COLO829 (cell line): ENCODE measurements at regions not wholly inside any gene's neighbourhood (a gene's known extent, or its start where the extent isn't known, plus 50 kb on each side); places are given as distances from the start of the nearest gene placed in this dataset.
A peak's percentile ranks its signal among the peaks of the same experiment; 100 is the strongest.
"Not testable (repeated sequence)": the region's sequence is repeated elsewhere in the genome, so short reads cannot be mapped to it uniquely, and the experiment has no call there.

Experiments
- DNase-seq: peaks from one replicate; pipeline ENCODE4 v3.0.0; 2012; ENCODE audit warnings: low spot score

- no peak for DNase-seq
Observed at GRCh38 chr9:30010691-30011090, 2373.8 kb upstream of the ACO1 start.

- DNase-seq: no peak
Observed at GRCh38 chr9:30012622-30013021, 2371.8 kb upstream of the ACO1 start.

DNA sequence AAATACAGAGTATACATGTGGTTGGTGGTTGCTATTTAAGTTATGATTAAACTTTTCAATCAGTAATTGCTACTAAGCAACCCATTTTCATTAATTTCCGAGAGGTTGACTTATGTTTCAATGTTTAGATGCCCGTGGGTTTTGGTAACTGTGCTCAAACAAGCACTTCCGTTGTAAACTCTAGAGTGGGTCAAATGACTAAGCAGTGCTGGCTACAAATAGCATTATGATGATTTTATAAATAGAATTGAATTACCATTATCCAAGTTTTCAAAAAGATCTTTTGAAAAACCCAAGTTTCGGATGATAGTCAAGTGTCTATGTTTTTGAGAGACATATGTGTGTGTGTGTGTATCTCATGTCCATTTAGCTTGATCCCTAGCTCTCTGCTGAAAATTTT, 2369.4 kb upstream of the ACO1 start:
- peak; percentile 1 for DNase-seq

DNA sequence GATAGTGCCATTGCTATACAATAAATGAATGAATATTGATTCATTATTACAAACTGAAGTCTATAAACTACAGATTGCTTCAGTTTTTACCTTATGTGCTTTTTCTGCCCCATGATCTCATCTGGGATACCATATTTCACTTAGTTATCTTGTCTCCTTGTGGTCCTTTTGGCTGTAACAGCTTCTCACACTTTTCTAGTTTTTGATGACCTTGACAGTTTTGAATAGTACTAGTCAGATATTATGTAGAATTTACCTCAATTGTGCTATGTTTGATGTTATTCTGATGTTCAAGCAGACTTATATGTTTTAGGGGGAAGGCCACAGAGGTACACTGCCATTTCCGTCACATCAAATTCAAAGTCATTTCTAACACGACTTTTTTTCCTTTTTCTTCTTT, 2364.3 kb upstream of the ACO1 start:
- no peak for DNase-seq

- no peak for DNase-seq
Observed at GRCh38 chr9:30035761-30036160, 2348.7 kb upstream of the ACO1 start.

DNA sequence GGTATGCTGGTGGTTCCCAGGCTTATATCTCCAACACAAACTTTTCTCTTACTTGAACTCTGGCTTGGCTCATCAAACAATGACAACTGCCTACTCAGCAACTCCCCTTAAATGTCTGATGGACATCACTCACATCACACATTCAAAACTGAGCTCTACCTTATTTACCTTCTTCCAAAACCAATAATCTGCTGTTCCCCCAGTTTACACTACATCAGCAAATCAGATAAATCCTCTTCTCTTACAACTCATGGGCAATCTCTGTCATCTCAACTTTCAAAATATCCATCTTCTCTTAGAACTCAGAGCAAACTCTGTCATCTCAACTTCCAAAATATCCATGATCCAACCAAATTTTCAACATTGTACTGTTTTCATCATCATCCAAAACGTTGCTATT, 2347.9 kb upstream of the ACO1 start:
- no peak for DNase-seq

DNA sequence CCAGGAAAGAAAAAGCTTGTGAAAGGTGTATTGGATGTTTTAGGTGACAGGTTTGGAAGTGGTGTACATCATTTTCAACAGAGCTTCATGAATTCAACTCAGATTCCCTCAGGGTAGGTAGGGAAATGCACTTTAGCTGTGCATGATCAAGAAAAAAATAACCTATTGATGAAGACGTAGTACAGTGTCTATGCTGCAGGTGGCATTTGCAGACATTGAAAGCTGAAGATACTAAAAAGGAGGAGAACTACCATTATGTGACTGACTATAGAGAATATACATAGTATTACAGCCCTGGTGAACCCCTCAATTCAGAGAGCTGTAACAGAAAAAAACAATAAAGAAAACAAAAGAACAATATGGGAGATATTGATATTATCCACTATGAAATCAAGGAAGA, 2344.7 kb upstream of the ACO1 start:
- no peak for DNase-seq

DNA sequence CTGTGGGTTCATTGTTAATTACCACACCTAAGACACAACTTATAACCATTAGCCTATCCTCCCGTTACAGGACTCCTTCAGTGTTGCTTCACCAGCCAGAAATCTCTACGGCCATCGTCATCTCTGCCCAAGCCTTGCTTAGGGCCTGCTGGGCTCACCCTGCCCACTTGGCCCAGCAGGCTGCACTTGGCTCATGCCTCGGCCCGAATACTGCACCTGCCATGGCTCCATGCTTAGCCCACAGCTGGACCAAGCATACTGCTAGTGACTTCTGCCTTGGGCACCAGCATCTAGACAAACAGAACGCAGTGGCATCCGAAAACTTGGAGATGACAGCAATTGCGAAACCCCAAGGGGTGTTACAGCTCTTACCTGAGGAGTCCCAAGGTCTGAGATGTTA, 2336.0 kb upstream of the ACO1 start:
- DNase-seq: no peak

DNA sequence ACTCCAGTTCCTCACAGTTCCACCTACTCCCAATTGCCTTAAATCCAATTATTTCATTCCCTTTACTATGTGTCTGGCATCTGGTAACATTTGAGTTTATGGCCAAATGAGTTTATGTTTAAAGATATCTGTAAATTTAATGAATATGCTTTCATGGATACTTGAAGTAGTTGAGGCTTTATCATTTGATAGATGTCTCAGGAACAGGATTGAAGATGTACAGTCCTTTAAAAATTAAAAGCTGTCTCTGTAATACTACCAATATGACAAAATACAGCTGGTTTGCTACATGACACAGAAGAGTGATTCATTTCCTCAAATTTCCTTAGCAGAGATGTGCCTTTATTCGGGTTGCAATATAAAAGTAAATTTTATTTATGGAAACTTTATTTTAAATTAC, 2326.0 kb upstream of the ACO1 start:
- DNase-seq: no peak

GRCh38 chr9:30060976-30061375, 2323.5 kb upstream of the ACO1 start:
- DNase-seq: no peak

GRCh38 chr9:30065888-30066287, 2318.6 kb upstream of the ACO1 start:
- DNase-seq: no peak

GRCh38 chr9:30069236-30069635, 2315.2 kb upstream of the ACO1 start:
- DNase-seq: not testable (repeated sequence)

DNA sequence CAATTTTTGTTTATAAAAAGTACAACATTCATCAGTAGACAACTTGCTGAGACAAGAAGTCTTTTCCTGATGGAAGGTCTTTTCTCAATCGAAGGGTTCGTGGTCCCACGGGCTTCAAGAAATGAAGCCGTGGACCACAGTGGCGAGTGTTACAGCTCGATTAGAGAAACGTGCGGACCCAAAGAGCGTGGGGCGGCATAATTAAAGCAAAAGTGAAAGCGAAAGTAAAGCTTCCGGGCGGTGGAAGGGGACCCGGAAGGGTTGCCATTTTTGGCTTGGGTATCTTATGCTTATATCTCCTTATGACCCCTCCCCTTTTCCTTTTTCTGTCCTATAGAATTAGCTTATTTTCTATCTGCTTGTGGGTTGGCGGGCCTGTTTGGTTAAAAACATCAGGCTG, 2309.4 kb upstream of the ACO1 start:
- no peak for DNase-seq

DNA sequence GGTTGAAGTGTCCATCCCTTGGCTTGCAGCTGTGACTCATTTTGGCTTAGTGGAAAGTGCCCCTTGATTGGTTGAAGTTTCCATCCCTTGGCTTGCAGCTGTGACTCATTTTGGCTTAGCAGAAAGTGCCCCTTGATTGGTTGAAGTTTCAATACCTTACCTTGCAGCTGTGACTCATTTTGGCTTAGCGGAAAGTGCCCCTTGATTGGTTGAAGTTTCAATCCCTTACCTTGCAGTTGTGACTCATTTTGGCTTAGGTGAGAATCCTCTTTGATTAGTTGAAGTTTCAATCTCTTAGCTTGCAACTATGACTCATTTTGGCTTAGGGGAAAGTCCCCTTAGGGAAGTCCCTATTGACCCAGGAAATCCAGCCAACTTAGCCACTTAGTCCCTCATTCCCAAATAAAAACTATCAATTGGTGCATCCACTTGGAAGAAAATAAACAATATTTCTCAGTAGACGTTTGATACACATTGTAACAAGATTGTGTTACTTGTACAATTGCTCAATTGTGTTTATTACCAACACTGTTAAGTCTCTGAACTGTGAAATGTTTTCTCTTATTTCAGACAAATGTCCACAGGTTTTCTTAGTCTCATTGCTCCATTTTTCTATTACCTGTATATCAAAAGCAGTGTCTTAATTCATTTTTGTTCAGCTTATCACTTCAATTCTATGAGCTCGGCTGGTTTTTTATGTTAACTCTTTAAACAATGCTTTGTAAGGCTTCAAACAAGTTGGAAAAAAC, 2308.8 kb upstream of the ACO1 start:
- no peak for DNase-seq

GRCh38 chr9:30078195-30078594, 2306.2 kb upstream of the ACO1 start:
- no peak for DNase-seq

GRCh38 chr9:30089428-30089827, 2295.0 kb upstream of the ACO1 start:
- DNase-seq: no peak

GRCh38 chr9:30103647-30104394, 2280.6 kb upstream of the ACO1 start:
- no peak for DNase-seq

DNA sequence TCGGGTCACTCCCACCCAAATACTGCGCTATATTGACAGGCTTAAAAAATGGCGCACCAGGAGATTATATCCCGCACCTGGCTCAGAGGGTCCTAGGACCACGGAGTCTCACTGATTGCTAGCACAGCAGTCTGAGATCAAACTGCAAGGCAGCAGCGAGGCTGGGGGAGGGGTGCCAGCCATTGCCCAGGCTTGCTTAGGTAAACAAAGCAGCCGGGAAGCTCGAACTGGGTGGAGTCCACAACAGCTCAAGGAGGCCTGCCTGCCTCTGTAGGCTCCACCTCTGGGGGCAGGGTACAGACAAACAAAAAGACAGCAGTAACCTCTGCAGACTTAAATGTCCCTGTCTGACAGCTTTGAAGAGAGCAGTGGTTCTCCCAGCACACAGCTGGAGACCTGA, 2277.3 kb upstream of the ACO1 start:
- DNase-seq: not testable (repeated sequence)

GRCh38 chr9:30116673-30117217, 2267.7 kb upstream of the ACO1 start:
- DNase-seq: no peak

DNA sequence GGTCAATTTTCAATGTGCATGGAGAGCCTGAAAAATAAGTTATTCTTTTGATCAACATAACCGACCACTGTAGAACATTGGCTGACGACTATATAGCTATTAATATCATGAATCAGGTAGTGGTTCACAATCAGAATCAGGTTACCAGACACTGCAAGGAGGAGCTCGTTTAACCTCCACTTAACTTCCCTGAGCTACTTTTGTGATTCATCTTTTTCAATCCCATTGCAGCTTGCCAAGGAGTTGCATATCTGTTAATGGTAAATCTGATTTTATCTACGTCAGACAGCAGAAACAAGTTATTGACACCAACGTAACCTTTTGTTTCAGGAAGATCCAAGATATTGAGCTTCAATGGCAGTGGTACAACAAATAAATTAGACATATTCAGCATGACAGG, 2263.8 kb upstream of the ACO1 start:
- no peak for DNase-seq

DNA sequence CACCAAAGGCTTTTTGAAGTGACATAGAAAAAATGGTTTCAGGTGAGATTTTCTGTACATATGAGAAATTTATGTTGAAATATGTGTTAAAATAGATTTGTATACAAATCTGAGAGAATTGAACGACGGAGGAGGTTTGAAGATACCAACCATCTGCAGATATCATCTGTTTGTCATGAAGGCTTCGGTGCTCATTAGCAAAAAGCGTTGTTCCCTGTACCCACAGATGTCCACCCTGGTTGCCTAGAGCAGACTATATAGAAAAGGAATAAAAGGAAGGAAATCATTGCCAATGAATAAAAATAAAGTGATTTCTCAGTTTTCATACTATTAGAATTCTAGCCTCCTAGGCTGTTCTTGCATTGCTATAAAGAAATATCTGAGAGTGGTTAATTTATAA, 2262.8 kb upstream of the ACO1 start:
- no peak for DNase-seq

GRCh38 chr9:30125881-30126280, 2258.6 kb upstream of the ACO1 start:
- no peak for DNase-seq

DNA sequence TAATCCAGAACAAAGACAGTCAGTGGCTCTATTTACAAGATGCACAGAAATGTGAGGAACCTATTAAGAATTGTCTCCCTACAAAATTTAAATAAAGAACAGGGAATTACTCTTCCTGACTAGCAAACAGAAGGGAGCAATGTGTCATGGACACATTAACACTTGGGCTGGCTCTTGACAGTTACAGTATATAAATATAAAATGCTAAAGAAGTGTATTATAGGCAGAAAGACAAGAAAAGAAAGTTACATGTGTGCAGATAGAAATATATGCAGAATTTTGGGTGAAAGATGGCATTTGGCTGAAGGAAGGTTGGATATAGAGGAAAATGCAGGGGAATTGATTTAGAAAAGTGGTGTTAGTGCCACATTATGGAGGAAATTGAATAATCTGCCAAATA, 2257.1 kb upstream of the ACO1 start:
- no peak for DNase-seq

GRCh38 chr9:30140407-30140806, 2244.0 kb upstream of the ACO1 start:
- no peak for DNase-seq
